Gastroesophageal sphincter (tissue), 3 donors: ENCODE measurements at regions not wholly inside any gene's neighbourhood (a gene's known extent, or its start where the extent isn't known, plus 50 kb on each side); places are given as distances from the start of the nearest gene placed in this dataset.

Experiments
- CTCF ChIP-seq, 4 experiments: fragments of 200-600 bp in 2 of 4; fragments of 450-650 bp in 2 of 4; sonication (generic) in 1 of 4; IDR thresholded peaks; one replicate each; pipeline ENCODE4 v1.5.1; 2017 to 2019; ENCODE audit warnings: antibody characterized with exemption in 4 of 4, mild to moderate bottlenecking in 2 of 4, moderate library complexity in 2 of 4
- EP300 ChIP-seq: sonication (generic); formaldehyde crosslinking; IDR thresholded peaks from one replicate; pipeline ENCODE4 v1.6.1; 2017; ENCODE audit warnings: antibody characterized with exemption, mild to moderate bottlenecking
- POLR2AphosphoS5 ChIP-seq: sonication (generic); formaldehyde crosslinking; IDR thresholded peaks from one replicate; pipeline ENCODE4 v1.6.1; 2017; ENCODE audit warnings: antibody characterized with exemption

DNA sequence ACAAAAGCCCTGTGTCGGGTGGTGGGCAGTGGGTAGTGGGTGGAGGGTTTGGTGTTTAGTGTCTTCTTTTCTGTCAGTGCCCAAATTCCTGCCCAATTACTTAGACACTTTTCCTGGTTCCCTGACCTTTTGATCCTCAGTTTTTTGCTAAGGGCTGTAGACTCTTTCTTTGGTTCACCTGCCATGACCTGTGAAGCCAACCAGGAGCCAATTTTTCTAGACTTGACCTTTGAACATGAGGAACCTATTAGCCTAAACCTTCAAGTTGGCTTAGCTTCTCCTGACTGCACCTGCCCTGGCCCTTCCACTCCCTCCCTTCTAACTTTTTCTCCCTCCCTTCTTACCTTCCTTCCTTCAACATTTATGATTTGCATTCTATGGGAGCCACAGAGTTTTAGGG is 94.5 kb downstream of the MID1IP1 start:
- no peak for TF ChIP-seq CTCF (IDR thresholded peaks at IDR 0.05)
- no peak for TF ChIP-seq EP300
- TF ChIP-seq POLR2AphosphoS5 = no peak
